ENCODE measurements at regions not wholly inside any gene's neighbourhood (a gene's known extent, or its start where the extent isn't known, plus 50 kb on each side); places are given as distances from the start of the nearest gene placed in this dataset.
"Not testable (repeated sequence)": the region's sequence is repeated elsewhere in the genome, so short reads cannot be mapped to it uniquely, and the experiment has no call there.

DNA sequence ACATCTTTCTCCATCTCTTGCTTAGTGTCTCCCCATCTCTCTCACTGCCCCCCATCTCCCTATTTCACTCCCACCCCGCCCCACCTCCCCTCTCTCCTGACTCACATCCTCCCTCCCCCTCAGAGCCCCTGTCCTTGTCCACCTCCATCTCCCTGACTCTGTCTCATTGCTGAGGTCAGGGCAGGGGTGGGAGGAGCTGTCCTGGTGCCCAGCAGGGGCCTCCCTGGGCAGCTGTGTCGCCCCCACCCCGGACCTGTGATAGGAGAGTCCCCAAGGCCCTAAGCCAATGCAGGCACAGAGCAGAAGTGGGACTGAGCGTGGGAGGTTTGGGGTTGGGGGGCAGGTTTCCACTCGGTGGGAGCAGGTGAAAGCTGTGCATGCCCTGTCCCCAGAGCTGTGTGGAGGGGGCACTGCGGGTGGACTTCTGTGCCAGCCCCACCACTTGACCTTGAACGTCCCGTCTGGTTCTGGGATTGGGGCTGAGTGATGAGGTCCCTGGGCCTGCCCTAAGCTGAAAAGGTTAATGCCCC is 210.8 kb downstream of the TBC1D2B start:
- DNase-seq (ENCODE audit: low spot score in 2 of 2) (no peak), ATAC-seq (replicated peaks; ENCODE audit: extremely low read depth, poor library complexity, severe bottlenecking) (no peak)
- Mint-ChIP-seq H3K36me3 (ENCODE audit: insufficient read depth) (no peaks in the 10 kb centered on the region), H3K4me1 (no peaks in the 10 kb centered on the region), H3K9me3 (no peaks in the 10 kb centered on the region), H3K27ac (ENCODE audit: low read depth) (no peak overlapping the region), H3K4me3 (no peak overlapping the region), H3K27me3 (peaks cover 42% of the 10 kb centered on the region)

DNA sequence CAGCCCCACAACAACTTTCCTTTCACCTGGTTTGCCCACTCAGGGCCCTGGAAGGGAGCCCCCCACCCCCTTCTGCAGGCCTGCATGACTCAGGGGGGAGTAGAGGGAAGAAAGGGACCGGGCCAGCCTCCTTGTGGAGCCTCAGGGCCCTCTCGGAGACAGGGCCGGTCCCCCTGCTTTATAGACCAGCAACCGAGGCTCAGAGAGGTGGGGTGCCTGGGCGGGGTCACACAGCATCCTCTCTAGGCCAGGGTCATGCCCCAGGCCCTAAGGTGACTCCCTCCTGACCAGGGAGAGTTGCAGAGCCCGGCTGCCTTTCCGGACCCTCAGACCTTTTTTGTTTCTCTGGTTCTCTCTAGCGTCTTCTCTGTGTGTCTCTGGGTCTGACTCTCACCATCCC is 211.3 kb downstream of the TBC1D2B start:
- Mint-ChIP-seq H3K4me3 (no peak overlapping the region), H3K27me3 (peaks cover 44% of the 10 kb centered on the region), H3K4me1 (no peaks in the 10 kb centered on the region), H3K27ac (ENCODE audit: low read depth) (no peak overlapping the region), H3K36me3 (ENCODE audit: insufficient read depth) (no peaks in the 10 kb centered on the region), H3K9me3 (no peaks in the 10 kb centered on the region)
- DNase-seq (ENCODE audit: low spot score in 2 of 2) (no peak), ATAC-seq (replicated peaks; ENCODE audit: extremely low read depth, poor library complexity, severe bottlenecking) (no peak)

DNA sequence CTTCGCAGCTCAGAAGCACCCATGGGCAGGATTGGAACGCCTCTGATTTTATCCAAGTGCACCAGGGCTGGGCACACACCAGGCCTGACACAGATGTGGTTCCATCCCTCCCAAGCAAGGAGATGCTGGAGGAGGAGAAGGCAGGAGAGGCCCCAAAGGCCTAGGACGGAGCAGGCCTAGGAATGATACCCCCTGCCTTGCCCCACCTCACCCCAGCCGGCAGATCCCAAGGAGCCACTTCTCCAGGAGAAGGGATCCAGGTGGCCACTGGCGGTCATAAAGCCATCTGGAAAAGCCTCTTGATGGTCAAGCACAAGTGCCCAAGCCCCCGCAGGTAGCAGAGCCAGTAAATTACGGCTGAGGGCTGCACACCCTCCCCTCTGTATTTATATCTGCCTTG is 211.8 kb downstream of the TBC1D2B start:
- DNase-seq (ENCODE audit: low spot score in 2 of 2) (no peak), ATAC-seq (replicated peaks; ENCODE audit: extremely low read depth, poor library complexity, severe bottlenecking) (no peak)
- H3K36me3 Mint-ChIP-seq (ENCODE audit: insufficient read depth), result no peaks in the 10 kb centered on the region
- no peaks in the 10 kb centered on the region for H3K9me3 Mint-ChIP-seq
- H3K27ac Mint-ChIP-seq (ENCODE audit: low read depth), result no peak overlapping the region
- no peak overlapping the region for H3K4me3 Mint-ChIP-seq
- no peaks in the 10 kb centered on the region for H3K4me1 Mint-ChIP-seq
- H3K27me3 Mint-ChIP-seq, result peaks cover 44% of the 10 kb centered on the region

DNA sequence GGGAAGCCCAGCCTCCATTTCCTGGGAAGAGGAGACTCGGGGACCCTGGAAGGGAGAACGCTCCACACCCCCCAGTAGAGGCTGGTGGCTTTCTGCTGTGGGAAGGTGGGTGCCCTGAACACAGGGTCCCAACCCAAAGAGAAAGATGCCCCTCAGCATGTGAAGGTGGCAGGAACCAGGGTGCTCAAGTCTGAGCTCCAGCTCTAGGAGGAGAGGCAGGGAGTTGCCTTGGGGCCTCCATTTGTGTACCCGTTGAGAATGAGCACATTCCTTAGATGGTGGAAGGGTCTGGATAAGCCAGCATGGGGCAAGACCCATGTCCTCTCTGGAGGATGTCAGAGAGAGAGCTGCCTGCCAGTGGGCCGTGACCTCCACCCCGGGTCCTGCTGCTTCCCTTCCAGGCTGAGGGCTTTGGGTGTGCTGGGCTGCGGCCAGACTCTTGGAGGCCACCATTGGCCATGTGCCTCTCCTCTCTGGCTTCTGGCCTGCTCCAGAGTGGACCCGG is 212.4 kb downstream of the TBC1D2B start:
- ATAC-seq (replicated peaks; ENCODE audit: extremely low read depth, poor library complexity, severe bottlenecking), result no peak
- Mint-ChIP-seq H3K27me3 (peaks cover 44% of the 10 kb centered on the region), H3K4me1 (no peaks in the 10 kb centered on the region), H3K36me3 (ENCODE audit: insufficient read depth) (no peaks in the 10 kb centered on the region), H3K9me3 (no peaks in the 10 kb centered on the region), H3K4me3 (no peak overlapping the region), H3K27ac (ENCODE audit: low read depth) (no peak overlapping the region)
- DNase-seq (ENCODE audit: low spot score in 2 of 2), result no peak

DNA sequence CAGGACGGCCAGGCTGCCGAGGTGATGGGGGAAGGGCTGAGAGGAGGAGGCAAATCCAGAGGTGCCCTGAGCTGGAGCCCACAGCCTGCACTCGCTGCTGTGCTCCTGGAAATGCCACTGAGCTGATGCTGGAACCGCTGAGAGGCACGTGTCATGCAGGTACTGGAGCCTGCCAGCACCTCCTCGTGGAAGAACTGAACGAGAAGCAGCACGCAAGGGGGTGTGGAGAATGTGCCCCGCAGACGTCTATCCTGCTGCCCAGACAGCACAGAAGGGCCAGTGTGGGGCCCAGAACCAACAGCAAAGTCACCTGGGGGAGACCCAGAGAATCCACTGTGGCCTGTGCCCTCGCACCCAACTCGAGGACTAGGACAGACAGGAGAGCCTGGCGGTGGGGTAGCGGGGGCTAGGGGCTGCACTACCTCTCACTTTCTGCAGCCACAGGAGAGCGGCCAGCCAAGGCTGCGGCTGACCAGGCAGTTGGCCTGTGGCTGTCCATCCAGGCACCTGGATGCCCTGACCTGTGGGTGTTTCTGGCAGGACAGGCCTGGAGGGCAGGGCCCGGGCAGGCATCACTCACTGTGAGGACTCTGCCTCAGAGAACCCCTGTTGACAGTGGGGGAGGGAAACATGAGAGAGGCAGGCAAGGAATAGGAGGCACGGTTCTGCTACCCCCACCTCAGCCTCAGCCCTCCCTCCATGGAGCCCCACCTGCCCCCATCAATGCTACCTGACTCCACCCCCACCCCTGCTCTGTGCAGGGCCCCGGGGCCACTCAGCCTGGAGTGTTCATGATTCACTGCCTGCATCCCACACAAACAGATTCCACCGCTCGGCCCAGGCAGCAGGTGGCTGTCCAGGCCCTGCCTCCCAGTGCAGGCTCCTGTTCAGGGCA is 213.1 kb downstream of the TBC1D2B start:
- Mint-ChIP-seq H3K4me1 (no peaks in the 10 kb centered on the region), H3K36me3 (ENCODE audit: insufficient read depth) (no peaks in the 10 kb centered on the region), H3K9me3 (no peaks in the 10 kb centered on the region), H3K4me3 (no peak overlapping the region), H3K27me3 (peaks cover 44% of the 10 kb centered on the region), H3K27ac (ENCODE audit: low read depth) (no peak overlapping the region)
- ATAC-seq (replicated peaks; ENCODE audit: extremely low read depth, poor library complexity, severe bottlenecking), result no peak
- no peak for DNase-seq (ENCODE audit: low spot score in 2 of 2)

DNA sequence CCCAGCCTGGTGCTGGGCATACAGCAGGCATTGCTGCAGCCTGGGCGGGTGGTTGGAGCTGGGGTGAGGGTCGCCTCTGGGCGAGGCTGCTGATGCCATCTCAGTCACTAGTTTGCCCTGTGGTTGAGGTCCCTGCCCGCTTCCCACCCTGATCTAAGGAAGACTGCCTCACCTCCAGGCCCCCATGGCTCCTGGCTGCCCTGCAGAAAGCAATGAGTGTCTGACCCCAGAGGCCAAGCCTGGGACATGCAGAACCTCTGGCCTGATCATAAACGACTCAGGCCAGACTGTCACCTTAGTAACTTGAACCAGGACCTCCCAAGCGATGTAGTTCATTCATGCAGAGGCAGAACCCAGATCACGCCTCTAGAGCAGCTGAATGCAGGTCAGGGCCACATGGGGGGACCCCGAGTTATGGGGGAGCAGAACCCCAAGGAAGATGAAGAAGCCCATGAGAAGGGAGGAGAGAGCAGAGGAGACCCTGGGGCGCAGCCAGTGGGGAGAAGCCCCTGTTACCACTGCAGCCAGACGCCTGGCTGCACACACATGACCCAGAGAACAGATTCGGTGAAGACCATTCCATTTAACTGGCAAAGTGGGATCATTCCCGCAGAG is 213.9 kb downstream of the TBC1D2B start:
- Mint-ChIP-seq H3K4me1 (peaks cover 3% of the 10 kb centered on the region), H3K36me3 (ENCODE audit: insufficient read depth) (no peaks in the 10 kb centered on the region), H3K9me3 (no peaks in the 10 kb centered on the region), H3K4me3 (no peak overlapping the region), H3K27ac (ENCODE audit: low read depth) (no peak overlapping the region), H3K27me3 (peaks cover 44% of the 10 kb centered on the region)
- ATAC-seq (replicated peaks; ENCODE audit: extremely low read depth, poor library complexity, severe bottlenecking), result no peak
- no peak for DNase-seq (ENCODE audit: low spot score in 2 of 2)

DNA sequence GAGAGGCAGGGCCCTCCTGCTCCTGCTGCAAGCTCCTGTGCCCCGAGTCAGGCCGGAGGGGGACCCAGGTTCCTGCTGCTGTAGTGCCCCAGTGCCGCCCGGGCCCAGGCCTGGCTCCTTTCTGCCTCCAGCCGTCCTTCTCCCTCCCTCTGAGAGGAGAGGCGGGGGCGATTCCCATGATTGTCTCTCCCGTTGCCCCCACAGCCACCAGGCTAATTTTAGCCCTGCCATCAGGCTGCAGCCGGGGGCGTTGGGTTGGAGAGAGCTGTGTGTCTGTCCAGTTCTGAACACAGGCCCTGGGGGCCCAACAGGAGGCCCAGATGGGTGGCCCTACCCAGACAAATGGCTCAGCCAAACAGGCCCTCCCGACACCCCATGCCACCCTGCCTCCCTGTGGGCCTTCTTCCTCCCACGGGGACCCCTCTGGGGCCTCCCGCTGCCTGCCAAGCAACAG is 214.8 kb downstream of the TBC1D2B start:
- H3K9me3 Mint-ChIP-seq, result no peaks in the 10 kb centered on the region
- H3K4me1 Mint-ChIP-seq, result peaks cover 5% of the 10 kb centered on the region
- DNase-seq (ENCODE audit: low spot score in 2 of 2), result no peak
- H3K27me3 Mint-ChIP-seq, result peaks cover 39% of the 10 kb centered on the region
- no peaks in the 10 kb centered on the region for H3K36me3 Mint-ChIP-seq (ENCODE audit: insufficient read depth)
- no peak for ATAC-seq (replicated peaks; ENCODE audit: extremely low read depth, poor library complexity, severe bottlenecking)
- no peak overlapping the region for H3K27ac Mint-ChIP-seq (ENCODE audit: low read depth)
- no peak overlapping the region for H3K4me3 Mint-ChIP-seq

DNA sequence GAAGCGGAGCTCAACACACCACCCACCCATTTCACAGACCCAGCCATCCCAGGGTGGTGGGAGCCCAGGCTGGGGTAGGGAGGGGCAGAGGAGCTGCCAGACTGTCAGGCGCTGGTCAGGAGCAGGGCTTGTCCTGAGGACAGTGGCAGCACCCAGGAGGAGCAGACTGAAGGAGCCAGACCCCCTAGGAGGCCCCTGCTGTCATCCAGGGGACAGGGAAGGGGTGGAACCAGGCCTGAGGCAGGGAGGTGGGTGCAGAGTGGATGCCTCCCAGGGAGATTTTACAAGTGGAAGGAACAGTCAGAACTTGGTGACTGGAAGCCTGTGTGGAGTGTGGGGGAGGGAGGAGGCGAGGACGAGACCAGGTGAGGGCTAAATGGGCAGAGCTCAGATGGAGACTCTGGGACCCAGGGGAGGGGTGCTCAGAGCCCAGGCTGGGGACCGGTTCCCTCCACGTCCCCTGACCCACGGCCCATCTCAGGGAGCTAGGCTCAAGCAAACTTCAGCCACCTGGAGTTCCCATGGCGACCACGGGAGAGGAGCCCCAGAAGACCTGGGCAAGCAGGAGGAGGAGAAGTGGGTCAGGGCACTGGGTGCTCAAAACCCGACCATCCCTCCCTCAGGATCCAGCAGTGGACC is 215.4 kb downstream of the TBC1D2B start:
- H3K4me1 Mint-ChIP-seq; H3K4me3 Mint-ChIP-seq; H3K9me3 Mint-ChIP-seq; H3K36me3 Mint-ChIP-seq (ENCODE audit: insufficient read depth); DNase-seq (ENCODE audit: low spot score in 2 of 2); H3K27ac Mint-ChIP-seq (ENCODE audit: low read depth); ATAC-seq (replicated peaks; ENCODE audit: extremely low read depth, poor library complexity, severe bottlenecking): not testable (repeated sequence)
- peaks cover 39% of the 10 kb centered on the region for H3K27me3 Mint-ChIP-seq

DNA sequence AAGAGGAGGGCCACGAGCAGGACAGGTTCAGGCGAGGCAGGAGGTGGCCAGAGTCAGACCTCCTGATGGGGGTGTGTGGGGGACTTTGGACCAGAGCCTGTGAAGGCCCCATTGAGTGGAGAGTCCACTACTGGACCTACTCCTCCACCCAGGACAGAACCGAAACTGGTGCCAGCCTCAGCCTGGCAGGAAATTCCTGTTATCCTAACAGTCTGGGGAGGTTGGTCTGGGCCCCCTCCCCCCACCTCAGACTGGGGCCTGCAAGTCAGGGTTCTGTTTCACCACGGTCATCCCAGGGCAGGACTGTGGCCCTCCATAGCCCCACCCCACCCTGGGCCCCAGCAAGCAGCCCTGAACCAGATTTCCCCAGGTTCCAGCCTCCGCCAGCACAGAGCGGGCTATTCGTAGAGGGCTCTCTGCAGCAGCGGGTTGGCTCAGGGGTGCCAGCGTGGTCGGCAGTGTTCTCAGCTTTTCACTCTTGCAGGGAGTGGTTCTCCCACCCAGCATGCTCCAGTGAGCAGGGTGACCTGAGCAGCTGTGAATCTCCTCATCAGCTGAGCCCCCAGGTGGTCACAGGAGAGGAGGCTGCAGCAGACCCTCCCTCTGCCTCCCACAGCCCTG is 217.3 kb downstream of the TBC1D2B start:
- Mint-ChIP-seq H3K9me3 (no peaks in the 10 kb centered on the region), H3K36me3 (ENCODE audit: insufficient read depth) (no peaks in the 10 kb centered on the region), H3K4me3 (no peak overlapping the region), H3K27me3 (peaks cover 45% of the 10 kb centered on the region), H3K4me1 (peaks cover 5% of the 10 kb centered on the region), H3K27ac (ENCODE audit: low read depth) (no peak overlapping the region)
- no peak for ATAC-seq (replicated peaks; ENCODE audit: extremely low read depth, poor library complexity, severe bottlenecking)
- no peak for DNase-seq (ENCODE audit: low spot score in 2 of 2)

DNA sequence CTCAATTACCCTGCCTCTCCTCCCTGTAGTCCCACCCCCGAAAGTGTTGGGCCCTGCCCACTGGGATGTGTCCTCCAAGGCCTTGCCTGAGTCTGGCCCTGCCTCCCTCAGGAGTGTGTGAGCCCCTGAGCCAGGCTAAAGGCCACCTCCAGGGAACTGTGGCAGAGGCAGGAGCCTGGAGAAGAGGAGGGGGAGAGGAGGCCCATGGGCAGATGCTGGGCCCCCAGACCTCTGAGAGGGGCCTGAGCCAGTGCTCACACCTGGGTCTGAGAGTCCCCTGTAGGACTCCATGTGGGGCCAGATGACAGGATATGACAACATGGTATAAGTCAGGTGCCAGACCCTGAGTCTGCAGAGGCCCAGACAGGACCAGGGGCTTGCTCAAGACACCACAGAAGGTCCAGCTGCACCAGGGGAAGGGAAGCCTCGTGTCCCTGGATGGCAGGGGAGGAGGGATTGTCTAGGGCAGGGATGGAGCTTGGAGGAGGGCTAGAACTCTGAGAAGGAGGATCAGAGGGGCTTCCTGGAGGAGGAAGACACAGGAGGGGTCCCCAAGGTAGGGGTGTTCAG is 217.9 kb downstream of the TBC1D2B start:
- Mint-ChIP-seq H3K9me3 (no peaks in the 10 kb centered on the region), H3K27ac (ENCODE audit: low read depth) (no peak overlapping the region), H3K36me3 (ENCODE audit: insufficient read depth) (no peaks in the 10 kb centered on the region), H3K4me1 (peaks cover 5% of the 10 kb centered on the region), H3K4me3 (no peak overlapping the region), H3K27me3 (peaks cover 45% of the 10 kb centered on the region)
- DNase-seq (ENCODE audit: low spot score in 2 of 2), result no peak
- ATAC-seq (replicated peaks; ENCODE audit: extremely low read depth, poor library complexity, severe bottlenecking), result no peak

DNA sequence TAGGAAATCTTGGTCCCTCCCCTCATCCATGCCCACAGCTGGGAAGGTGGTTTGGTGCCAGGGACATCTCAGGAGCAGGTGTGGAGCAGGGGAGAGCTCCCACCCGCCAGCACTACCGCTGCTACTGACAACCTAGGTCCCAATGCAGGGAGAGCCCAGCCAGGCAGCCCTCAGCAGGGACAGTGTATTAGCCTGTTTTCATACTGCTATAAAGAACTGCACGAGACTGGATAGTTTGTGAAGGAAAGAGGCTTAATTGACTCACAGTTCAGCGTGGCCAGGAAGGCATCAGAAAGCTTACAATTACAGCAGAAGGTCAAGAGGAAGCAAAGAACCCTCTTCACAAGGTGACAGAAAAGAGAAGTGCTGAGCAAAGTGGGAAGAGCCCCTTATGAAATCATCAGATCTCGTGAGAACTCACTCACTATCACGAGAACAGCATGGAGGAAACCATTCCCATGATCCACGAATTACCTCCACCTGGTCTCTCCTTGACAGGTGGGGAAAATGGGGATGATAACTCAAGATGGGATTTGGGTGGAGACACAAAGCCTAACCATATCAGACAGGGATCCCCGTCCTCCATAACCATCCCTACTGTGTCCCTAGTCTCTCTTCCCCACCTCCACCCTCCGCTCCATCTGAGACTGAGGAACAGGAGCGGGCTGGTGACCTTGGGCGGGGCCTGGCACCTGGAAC is 218.6 kb downstream of the TBC1D2B start:
- ATAC-seq (replicated peaks; ENCODE audit: extremely low read depth, poor library complexity, severe bottlenecking) (no peak), DNase-seq (ENCODE audit: low spot score in 2 of 2) (no peak)
- H3K27me3 Mint-ChIP-seq, result peaks cover 48% of the 10 kb centered on the region
- H3K4me1 Mint-ChIP-seq, result peaks cover 5% of the 10 kb centered on the region
- H3K4me3 Mint-ChIP-seq, result no peak overlapping the region
- H3K9me3 Mint-ChIP-seq, result no peaks in the 10 kb centered on the region
- no peaks in the 10 kb centered on the region for H3K36me3 Mint-ChIP-seq (ENCODE audit: insufficient read depth)
- H3K27ac Mint-ChIP-seq (ENCODE audit: low read depth), result no peak overlapping the region
